Pons (tissue), 1 donor: ENCODE measurements at regions not wholly inside any gene's neighbourhood (a gene's known extent, or its start where the extent isn't known, plus 50 kb on each side); places are given as distances from the start of the nearest gene placed in this dataset.
"Not testable (repeated sequence)": the region's sequence is repeated elsewhere in the genome, so short reads cannot be mapped to it uniquely, and the experiment has no call there.

Experiments
- DNase-seq: peaks from one replicate; pipeline ENCODE4 v3.0.0-alpha.2; 2016; ENCODE audit warnings: low spot score

GRCh38 chr2:237214963-237215362 lies 129.3 kb downstream of the COPS8 start:
- no peak for DNase-seq

DNA sequence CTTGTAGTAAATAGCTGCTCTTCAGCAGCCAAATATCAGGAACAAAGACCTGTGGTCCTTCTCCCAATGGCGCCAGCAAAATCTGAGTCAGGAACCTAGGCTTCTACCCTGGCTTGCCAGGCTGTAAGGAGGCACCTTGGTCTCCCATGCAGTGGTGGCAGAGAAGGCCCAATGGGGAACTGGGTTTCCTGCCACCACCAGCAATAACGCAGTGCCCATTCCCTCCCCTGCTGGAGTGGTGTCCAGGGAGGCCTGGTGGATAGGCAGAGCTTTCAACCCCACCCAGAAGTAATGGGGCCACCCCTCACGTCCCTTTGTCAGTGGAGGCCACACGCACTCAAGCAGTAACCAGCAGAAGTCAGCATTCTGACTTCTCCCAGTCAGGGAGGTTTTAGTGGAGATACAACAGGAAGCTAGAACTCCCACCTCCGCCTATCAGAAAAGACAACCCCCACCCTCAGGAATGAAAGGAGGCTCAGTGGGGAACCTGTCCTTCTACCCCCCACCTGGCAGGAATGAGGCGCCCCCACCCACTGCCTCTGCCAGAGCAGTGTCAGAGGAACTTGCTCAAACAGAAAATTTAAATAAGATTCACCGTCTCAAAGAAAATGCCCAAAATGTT lies 132.4 kb downstream of the COPS8 start:
- DNase-seq: no peak

- no peak for DNase-seq
Measured at GRCh38 chr2:237218756-237219155, 133.1 kb downstream of the COPS8 start.

DNA sequence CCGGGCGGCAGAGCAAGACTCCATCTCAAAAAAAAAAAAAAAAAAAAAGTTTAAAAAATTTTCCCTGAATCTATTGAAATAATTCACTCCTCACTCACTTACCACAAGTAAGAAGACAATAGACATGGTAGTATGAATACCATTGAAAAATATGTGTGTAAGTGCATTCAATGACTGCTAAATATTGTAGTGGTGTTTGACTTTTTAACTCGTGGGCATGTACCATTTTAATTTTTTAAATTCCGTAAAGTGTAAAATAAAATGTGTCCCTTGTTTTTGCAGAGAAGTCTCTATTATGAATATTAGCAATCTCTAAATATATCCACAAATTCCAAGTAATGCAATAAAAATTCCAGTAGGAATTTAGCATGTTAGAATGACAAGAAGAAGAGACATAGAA lies 134.1 kb downstream of the COPS8 start:
- DNase-seq: no peak

GRCh38 chr2:237221443-237221842 lies 135.8 kb downstream of the COPS8 start:
- DNase-seq: no peak

DNA sequence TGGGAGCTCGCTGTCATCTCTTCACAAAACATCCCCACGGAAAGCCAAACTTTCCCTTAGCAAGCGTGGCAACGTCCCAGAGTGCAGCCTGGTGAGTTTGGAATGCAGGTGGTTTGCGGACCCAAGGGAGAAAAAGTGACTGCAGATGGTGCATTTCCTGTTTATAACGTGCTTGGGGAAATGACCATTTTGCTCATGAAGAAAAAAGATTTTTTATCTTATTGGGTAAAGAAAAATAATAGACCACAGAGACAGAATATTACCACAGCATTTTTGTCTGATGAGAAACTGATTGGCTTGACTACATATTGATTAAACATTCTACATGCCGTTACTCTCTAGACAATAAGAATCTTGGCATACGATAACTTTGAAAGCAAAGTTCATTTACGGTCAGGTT lies 136.5 kb downstream of the COPS8 start:
- DNase-seq: no peak

DNA sequence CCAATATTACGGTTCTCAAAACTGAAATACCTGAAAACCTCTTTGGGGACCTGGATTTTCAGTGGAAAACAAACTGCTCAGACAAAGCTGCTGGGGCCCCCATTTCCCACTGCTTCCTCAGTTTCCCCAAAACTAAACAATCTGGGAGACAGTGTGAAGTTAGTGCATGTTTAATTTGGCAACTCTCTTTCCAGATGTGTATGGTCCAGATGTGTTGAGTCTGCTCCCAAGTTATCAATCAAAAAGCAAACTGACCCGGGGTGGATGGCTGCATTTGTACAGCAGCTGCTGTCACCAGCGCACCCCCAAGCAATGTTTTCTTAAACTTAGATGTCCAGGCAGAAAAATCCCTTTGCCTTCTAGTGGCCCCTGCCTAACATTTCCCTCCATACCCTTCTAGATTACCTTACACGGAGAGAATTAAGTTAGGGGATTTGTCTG lies 136.9 kb downstream of the COPS8 start:
- no peak for DNase-seq

DNA sequence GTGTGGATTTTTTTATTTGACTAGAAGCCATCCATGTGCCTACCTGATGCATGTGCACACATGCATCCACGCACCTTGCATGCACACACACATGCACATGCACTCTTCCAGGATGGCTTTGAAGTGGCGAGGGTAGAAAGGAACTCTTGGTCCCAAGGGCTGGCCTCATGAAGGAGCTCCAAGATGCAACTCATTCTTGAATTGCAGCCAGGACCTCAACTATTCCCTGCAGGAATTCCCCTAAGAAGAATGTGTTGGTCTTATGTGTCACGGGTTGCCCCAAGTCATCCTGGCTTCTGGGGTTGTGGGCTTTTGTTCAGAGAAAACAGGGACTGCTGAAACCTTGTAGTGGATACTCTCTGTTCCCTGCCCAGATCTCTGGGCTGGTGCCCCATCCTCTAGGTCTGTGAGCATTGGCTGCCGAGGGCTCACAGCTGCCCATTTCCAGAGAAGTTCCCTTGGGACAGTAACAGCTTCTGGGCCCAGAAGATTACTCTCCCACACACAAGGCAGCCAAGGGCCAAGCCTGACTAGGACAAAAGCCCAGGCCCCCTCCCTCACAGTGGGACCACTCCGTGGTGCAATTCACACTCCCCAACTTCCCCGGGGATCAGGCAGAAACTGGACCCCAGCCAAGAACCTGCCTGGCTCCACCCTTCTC lies 137.6 kb downstream of the COPS8 start:
- DNase-seq: no peak

- DNase-seq: no peak
Measured at GRCh38 chr2:237227190-237227589, 141.5 kb downstream of the COPS8 start.

DNA sequence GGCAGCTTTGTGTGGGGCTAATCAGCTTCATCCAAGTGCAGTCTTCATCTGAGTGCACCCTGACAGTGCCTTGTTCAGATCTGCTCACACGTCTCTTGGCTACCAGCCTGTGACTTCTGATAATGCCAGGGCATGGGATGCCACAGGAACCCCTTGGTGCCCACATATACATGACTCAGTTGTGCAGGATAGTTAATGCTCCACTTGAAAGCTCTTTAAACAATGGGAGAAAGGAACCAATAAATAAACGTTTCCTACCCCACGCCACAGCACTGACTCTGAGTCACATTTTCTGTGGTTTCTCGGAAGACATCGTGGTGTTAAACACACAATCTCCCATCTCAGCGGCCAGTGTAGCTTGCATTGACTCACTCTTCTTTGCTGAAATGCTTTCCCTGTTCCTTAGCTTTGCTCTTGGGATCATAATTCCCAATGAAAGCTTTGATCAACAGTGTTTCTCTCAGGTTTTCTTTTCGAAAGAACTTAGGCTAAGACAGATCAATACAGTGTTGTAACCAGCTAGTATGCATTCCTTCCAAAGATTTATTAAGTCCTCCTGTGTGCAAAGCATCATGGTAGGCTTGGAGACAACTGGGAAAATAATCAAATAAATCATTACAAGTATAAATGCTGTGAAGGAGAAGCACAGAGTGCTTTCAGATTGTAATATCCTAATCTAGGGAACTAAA lies 142.0 kb downstream of the COPS8 start:
- DNase-seq: no peak

DNA sequence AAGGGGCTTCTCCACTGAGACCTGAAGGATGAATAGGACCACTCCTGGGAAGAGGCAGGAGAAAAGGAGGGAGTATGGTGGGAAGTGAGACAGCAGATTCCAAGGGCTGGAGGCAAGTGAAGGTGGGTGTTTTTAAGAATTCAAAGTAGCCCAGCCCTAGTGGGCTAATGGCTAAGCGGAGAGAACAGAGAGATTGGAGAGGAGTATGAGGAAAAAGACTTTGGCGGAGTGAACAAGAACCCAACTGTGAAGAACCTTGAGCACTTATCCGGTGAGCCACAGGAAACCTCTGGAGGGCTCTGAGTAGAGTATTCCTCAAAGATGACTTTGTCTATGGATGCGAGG lies 142.6 kb downstream of the COPS8 start:
- no peak for DNase-seq

GRCh38 chr2:237229905-237230304 lies 144.2 kb downstream of the COPS8 start:
- no peak for DNase-seq

DNA sequence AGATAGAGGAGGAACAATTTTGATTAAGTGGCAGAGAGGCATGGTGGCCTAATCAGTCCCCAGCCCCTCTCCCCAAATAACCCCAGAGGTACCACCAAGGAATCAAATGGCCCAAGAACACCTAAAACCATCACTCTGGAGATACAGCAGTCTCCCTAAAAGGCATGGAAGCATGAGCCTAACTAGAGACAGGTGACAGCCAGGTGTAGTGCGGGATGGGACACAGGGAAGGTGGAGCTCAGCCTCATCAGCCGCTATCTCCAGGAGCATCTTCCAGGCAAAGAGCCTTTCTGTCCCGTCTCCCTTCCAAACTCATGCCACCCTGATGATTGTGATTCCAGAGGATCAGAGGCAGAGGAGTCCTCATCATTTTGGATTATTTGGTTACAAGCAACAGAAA lies 144.7 kb downstream of the COPS8 start:
- DNase-seq: no peak

DNA sequence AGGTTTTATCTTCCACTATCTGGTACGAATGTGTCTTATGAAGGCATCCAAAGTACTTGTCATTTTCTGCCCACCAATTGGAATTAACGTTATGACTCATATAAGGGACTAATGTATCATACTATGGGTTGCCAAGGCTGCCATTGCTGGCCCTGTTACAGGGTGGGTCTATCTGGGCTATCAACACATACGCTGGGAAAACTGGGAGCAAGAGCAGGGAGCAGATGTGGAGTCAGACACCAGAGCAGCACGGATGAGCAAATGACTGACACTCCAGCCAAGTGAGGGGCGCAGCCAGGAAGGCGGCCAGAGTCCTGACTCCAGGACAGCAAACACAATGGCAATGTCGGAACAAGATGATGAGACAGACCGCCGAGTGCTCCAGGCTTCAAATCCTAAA lies 145.9 kb downstream of the COPS8 start:
- DNase-seq: no peak

GRCh38 chr2:237232166-237232565 lies 146.5 kb downstream of the COPS8 start:
- DNase-seq: peak; percentile 29

DNA sequence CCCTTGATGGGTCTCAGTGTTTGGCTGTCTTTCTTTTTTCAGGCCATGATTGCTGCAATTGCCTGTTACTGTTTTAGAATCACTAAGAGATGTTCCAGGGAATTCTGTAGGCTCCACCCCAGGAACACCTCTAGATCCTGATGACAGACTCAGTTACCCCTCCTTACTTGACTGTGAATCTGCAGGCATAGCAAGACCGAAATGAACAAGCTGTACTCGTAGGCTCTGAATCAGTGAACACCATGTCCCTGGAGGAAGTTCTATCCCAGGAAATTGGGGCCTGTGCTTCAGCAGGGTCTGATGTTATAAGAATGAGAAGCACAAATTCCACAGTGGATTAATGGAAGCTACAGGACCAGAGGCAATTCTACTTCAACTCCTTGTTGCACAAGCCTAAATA lies 148.6 kb downstream of the COPS8 start:
- no peak for DNase-seq

- DNase-seq: peak; percentile 23
Measured at GRCh38 chr2:237235383-237236095, 149.8 kb downstream of the COPS8 start.

DNA sequence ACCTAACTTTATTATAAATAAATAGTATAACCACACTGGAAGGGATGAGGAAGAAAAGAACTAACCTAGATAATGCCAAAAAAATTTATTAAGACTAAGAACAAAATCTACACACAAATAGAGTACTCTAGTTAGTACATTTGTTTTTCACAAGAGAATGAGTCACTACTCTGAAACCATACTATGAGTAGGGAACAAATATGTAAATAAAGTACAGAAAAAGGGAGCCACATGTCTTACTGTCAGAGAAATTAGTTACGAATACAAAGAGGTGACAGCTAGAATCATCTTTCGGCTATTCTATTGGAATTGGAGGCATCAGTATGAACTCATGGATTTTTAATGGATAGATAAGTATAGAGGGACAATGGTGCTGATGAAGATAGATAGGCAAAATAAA lies 150.5 kb downstream of the COPS8 start:
- DNase-seq: no peak

- no peak for DNase-seq
Measured at GRCh38 chr2:237238249-237238648, 152.6 kb downstream of the COPS8 start.

DNA sequence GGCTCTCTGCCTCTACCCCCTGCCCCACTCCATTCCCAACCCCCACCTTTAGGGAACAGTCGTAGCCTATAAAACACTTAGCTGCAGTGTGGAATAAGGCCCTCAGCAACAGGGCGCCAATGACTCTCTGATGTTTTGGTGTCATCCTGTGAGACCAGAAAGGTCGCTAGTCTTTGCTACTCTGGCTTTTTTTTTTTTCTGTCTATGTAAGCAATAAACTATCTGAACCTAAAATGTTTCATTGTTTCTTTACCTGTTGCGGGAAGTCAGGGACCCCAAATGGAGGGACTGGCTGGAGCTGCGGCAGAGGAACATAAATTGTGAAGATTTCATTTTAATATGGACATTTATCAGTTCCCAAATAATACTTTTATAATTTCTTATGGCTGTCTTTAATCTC lies 154.6 kb downstream of the COPS8 start:
- no peak for DNase-seq

DNA sequence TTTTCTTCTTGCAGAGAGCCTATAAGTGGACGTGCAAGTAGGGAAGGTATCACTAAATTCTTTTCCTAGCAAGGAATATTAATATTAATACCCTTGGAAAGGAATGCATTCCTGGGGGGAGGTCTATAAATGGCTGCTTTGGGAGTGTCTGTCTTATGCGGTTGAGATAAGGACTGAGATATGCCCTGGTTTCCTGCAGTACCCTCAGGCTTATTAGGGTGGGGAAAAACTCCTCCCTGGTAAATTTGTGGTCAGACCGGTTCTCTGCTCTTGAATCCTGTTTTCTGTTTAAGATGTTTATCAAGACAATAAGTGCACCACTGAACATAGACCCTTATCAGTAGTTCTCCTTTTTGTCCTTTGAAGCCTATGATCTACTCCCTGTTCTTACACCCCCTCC lies 155.2 kb downstream of the COPS8 start:
- DNase-seq: not testable (repeated sequence)

DNA sequence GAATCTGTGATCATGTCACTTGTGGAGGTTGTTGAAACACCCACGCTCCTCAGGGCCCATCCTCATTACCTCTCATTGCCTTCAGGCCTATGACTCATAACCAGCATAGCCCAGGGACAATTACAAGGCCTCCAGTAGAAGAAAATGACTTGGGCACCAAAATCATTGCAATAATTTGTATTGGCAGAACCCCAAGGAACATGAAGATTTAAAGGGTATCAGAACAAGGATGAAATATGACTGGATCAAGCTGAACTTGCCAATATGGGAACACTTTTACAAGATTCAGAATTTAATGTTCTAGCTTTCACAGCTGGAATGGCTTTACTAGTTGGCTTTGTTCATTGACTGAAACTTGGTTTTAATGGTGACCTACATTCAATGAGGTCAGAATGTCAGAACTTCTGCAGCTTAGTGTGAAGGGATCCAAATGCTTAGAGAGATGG lies 156.4 kb downstream of the COPS8 start:
- no peak for DNase-seq

GRCh38 chr2:237243487-237243886 lies 157.8 kb downstream of the COPS8 start:
- DNase-seq: no peak
